ENCODE measurements at regions not wholly inside any gene's neighbourhood (a gene's known extent, or its start where the extent isn't known, plus 50 kb on each side); places are given as distances from the start of the nearest gene placed in this dataset.

DNA sequence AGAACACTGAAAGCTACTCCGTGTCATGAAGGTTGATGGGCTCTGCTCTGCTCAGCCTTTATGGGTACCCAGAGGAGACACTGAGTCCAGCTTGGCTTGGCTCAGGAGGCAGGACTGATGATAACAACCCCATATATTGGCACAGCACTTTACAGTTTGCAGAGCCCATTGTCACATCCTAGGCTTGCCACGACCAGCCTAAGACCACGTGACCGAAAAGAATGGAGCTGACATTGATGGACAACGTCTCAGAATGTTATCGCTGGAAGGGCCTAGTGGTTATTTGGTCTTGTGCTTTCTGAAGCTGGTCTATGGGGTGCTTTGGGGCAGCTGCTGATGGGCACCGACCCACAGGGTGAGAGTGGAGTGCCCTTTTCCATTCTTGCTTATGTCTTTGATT, 72.9 kb upstream of the RUNX3 start:
- Histone ChIP-seq H3K27me3 (ENCODE audit: insufficient read depth, low read depth, low read length) (no peaks in the 10 kb centered on the region), H3K79me2 (replicated peaks; ENCODE audit: insufficient read depth, low read length) (no peaks in the 10 kb centered on the region), H3K9ac (ENCODE audit: low read length) (no peak overlapping the region), H3K36me3 (ENCODE audit: insufficient read depth, low read length) (no peaks in the 10 kb centered on the region), H2AFZ (ENCODE audit: low read depth, low read length) (no peak overlapping the region), H3K4me2 (ENCODE audit: low read length) (no peak overlapping the region), H3K9me2 (ENCODE audit: insufficient read depth, low read length) (no peaks in the 10 kb centered on the region), H3K27ac (ENCODE audit: low read length) (no peak overlapping the region), H4K20me1 (ENCODE audit: insufficient read depth) (no peaks in the 10 kb centered on the region), H3K9me3 (ENCODE audit: low read length) (no peaks in the 10 kb centered on the region), H3F3A (ENCODE audit: insufficient read depth, low read length, poor library complexity, severe bottlenecking) (no peaks in the 10 kb centered on the region), H3K4me3 (ENCODE audit: low read length) (no peak overlapping the region)
- no peak for TF ChIP-seq EZH2 (IDR thresholded peaks at IDR 0.05; ENCODE audit: borderline replicate concordance, insufficient read depth, low read length, poor library complexity, severe bottlenecking)
- TF ChIP-seq MXI1 (conservative IDR thresholded peaks at IDR 0.05; ENCODE audit: poor library complexity, severe bottlenecking) = no peak
- TF ChIP-seq TAF1 (IDR thresholded peaks at IDR 0.05; ENCODE audit: low read depth) = no peak

DNA sequence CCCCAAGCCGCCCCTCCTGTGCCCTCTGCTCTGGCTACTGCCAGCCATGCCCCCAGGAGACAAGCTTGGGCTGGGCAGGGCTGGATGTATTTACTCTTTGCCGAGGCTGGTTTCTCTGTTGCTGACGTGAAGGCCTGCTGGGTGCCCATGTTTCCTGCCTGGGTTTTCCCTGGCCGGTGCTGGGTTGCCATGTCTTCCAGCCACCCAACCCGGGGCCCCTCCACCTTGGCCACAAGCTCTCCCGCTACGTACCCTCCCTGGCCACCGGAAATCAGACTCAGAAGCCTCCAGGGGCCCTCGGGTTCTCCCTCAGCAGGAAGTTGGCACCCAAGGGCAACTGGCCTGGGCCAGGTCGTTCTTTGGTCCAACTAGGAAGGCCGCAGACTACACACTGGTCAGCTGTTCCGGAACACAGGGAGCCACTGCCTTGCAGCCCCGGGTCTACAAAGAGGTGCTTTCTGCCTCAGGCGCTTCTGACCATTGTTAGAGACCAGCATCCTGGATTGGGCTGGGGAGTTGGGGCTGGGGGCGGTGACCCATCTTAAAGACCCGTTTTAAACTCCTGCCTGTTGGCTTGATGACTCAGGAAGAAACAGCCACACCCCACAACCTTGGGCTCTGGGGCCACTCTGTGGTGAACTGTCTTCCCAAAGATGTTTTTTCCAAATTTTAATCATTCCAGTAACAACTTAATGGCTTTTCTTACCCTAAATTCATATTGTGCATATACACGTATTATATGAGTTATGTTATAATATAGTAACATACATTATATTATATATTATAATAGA, 71.2 kb upstream of the RUNX3 start:
- TF ChIP-seq POLR2AphosphoS5 (IDR thresholded peaks at IDR 0.05) (no peak), MXI1 (conservative IDR thresholded peaks at IDR 0.05; ENCODE audit: poor library complexity, severe bottlenecking) (no peak), RAD21 (conservative IDR thresholded peaks at IDR 0.05) (no peak)
- H2AFZ ChIP-seq (ENCODE audit: low read depth, low read length) = no peak overlapping the region

DNA sequence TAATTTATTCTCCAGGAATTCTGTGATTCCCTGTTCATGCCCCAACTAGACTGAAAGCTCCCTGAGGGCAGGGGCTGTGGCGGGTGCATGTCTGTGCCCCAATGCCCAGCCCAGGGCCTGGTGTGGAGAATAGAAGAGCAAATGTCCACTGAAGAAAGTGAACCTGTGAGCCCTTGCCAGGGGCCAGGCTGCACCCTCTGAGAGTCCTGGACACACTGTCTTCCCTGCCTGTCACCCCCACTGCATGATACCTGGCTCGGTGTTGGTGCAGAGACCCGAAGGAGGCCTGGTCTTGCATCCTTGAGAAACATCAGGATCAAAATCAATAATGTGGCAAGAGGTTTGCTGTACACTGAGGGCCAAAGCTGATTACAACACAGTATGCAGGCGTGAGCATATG, 69.8 kb upstream of the RUNX3 start:
- no peak overlapping the region for H3K4me2 ChIP-seq (ENCODE audit: low read length)
- TF ChIP-seq SMC3 (conservative IDR thresholded peaks at IDR 0.05; ENCODE audit: poor library complexity) (no peak), MXI1 (conservative IDR thresholded peaks at IDR 0.05; ENCODE audit: poor library complexity, severe bottlenecking) (no peak), EP300 (conservative IDR thresholded peaks at IDR 0.05; ENCODE audit: poor library complexity, severe bottlenecking) (no peak), EZH2 (IDR thresholded peaks at IDR 0.05; ENCODE audit: borderline replicate concordance, insufficient read depth, low read length, poor library complexity, severe bottlenecking) (no peak), POLR2AphosphoS5 (IDR thresholded peaks at IDR 0.05) (no peak), TAF1 (IDR thresholded peaks at IDR 0.05; ENCODE audit: low read depth) (no peak)
- no peaks in the 10 kb centered on the region for H3K27me3 ChIP-seq (ENCODE audit: insufficient read depth, low read depth, low read length)
- no peaks in the 10 kb centered on the region for H3K9me3 ChIP-seq (ENCODE audit: low read length)
- no peaks in the 10 kb centered on the region for H4K20me1 ChIP-seq (ENCODE audit: insufficient read depth)
- no peak overlapping the region for H2AFZ ChIP-seq (ENCODE audit: low read depth, low read length)
- H3F3A ChIP-seq (ENCODE audit: insufficient read depth, low read length, poor library complexity, severe bottlenecking) = no peaks in the 10 kb centered on the region
- no peaks in the 10 kb centered on the region for H3K79me2 ChIP-seq (replicated peaks; ENCODE audit: insufficient read depth, low read length)
- H3K9ac ChIP-seq (ENCODE audit: low read length) = no peak overlapping the region
- H3K36me3 ChIP-seq (ENCODE audit: insufficient read depth, low read length) = no peaks in the 10 kb centered on the region
- H3K9me2 ChIP-seq (ENCODE audit: insufficient read depth, low read length) = no peaks in the 10 kb centered on the region
- no peak overlapping the region for H3K4me3 ChIP-seq (ENCODE audit: low read length)
- H3K27ac ChIP-seq (ENCODE audit: low read length) = no peak overlapping the region

More for the DNA sequence above, 71.2 kb upstream of the RUNX3 start:
- Histone ChIP-seq H3F3A (ENCODE audit: insufficient read depth, low read length, poor library complexity, severe bottlenecking) (no peaks in the 10 kb centered on the region), H3K9me3 (ENCODE audit: low read length) (no peaks in the 10 kb centered on the region), H3K9me2 (ENCODE audit: insufficient read depth, low read length) (no peaks in the 10 kb centered on the region), H4K20me1 (ENCODE audit: insufficient read depth) (no peaks in the 10 kb centered on the region), H3K27ac (ENCODE audit: low read length) (no peak overlapping the region), H3K9ac (ENCODE audit: low read length) (no peak overlapping the region), H3K79me2 (replicated peaks; ENCODE audit: insufficient read depth, low read length) (no peaks in the 10 kb centered on the region), H3K36me3 (ENCODE audit: insufficient read depth, low read length) (no peaks in the 10 kb centered on the region), H3K4me2 (ENCODE audit: low read length) (no peak overlapping the region), H3K4me3 (ENCODE audit: low read length) (no peak overlapping the region), H3K27me3 (ENCODE audit: insufficient read depth, low read depth, low read length) (no peaks in the 10 kb centered on the region)

DNA sequence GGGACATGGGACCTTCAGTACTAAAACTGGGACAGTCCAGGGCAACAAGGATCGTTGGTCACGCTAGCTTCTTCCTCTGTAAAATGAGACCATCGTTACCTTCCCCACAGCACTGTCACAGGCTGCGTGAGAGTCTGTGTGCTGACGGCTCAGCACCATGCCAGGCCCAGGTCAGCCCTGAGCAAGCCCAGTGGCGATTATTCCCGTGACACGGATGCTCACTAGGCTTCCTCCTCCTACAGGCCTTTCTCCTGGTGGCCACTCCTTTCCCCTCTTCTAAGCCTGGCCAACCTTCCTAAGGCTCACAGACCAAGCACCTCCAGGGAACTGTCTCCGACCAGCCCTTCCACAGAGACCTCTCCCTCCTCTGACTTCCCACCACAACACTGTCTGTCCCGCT, 69.3 kb upstream of the RUNX3 start:
- Histone ChIP-seq H3K9ac (ENCODE audit: low read length) (no peak overlapping the region), H3K4me2 (ENCODE audit: low read length) (no peak overlapping the region), H4K20me1 (ENCODE audit: insufficient read depth) (no peaks in the 10 kb centered on the region), H3K9me3 (ENCODE audit: low read length) (no peaks in the 10 kb centered on the region), H3K4me3 (ENCODE audit: low read length) (no peak overlapping the region), H3K9me2 (ENCODE audit: insufficient read depth, low read length) (no peaks in the 10 kb centered on the region), H3K27ac (ENCODE audit: low read length) (no peak overlapping the region), H3K79me2 (replicated peaks; ENCODE audit: insufficient read depth, low read length) (no peaks in the 10 kb centered on the region), H3K27me3 (ENCODE audit: insufficient read depth, low read depth, low read length) (no peaks in the 10 kb centered on the region), H3F3A (ENCODE audit: insufficient read depth, low read length, poor library complexity, severe bottlenecking) (no peaks in the 10 kb centered on the region), H3K36me3 (ENCODE audit: insufficient read depth, low read length) (no peaks in the 10 kb centered on the region), H2AFZ (ENCODE audit: low read depth, low read length) (no peak overlapping the region)
- TF ChIP-seq, protein P1, sequence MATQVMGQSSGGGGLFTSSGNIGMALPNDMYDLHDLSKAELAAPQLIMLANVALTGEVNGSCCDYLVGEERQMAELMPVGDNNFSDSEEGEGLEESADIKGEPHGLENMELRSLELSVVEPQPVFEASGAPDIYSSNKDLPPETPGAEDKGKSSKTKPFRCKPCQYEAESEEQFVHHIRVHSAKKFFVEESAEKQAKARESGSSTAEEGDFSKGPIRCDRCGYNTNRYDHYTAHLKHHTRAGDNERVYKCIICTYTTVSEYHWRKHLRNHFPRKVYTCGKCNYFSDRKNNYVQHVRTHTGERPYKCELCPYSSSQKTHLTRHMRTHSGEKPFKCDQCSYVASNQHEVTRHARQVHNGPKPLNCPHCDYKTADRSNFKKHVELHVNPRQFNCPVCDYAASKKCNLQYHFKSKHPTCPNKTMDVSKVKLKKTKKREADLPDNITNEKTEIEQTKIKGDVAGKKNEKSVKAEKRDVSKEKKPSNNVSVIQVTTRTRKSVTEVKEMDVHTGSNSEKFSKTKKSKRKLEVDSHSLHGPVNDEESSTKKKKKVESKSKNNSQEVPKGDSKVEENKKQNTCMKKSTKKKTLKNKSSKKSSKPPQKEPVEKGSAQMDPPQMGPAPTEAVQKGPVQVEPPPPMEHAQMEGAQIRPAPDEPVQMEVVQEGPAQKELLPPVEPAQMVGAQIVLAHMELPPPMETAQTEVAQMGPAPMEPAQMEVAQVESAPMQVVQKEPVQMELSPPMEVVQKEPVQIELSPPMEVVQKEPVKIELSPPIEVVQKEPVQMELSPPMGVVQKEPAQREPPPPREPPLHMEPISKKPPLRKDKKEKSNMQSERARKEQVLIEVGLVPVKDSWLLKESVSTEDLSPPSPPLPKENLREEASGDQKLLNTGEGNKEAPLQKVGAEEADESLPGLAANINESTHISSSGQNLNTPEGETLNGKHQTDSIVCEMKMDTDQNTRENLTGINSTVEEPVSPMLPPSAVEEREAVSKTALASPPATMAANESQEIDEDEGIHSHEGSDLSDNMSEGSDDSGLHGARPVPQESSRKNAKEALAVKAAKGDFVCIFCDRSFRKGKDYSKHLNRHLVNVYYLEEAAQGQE (IDR thresholded peaks at IDR 0.05; ENCODE audit: borderline replicate concordance) = no peak
- TF ChIP-seq, protein P2, sequence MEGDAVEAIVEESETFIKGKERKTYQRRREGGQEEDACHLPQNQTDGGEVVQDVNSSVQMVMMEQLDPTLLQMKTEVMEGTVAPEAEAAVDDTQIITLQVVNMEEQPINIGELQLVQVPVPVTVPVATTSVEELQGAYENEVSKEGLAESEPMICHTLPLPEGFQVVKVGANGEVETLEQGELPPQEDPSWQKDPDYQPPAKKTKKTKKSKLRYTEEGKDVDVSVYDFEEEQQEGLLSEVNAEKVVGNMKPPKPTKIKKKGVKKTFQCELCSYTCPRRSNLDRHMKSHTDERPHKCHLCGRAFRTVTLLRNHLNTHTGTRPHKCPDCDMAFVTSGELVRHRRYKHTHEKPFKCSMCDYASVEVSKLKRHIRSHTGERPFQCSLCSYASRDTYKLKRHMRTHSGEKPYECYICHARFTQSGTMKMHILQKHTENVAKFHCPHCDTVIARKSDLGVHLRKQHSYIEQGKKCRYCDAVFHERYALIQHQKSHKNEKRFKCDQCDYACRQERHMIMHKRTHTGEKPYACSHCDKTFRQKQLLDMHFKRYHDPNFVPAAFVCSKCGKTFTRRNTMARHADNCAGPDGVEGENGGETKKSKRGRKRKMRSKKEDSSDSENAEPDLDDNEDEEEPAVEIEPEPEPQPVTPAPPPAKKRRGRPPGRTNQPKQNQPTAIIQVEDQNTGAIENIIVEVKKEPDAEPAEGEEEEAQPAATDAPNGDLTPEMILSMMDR (IDR thresholded peaks at IDR 0.05; ENCODE audit: poor library complexity, severe bottlenecking) = no peak
- TF ChIP-seq RAD21 (conservative IDR thresholded peaks at IDR 0.05) = no peak
- no peak for TF ChIP-seq POLR2AphosphoS5 (IDR thresholded peaks at IDR 0.05)
- no peak for TF ChIP-seq MXI1 (conservative IDR thresholded peaks at IDR 0.05; ENCODE audit: poor library complexity, severe bottlenecking)
- no peak for TF ChIP-seq EZH2 (IDR thresholded peaks at IDR 0.05; ENCODE audit: borderline replicate concordance, insufficient read depth, low read length, poor library complexity, severe bottlenecking)
- no peak for TF ChIP-seq TAF1 (IDR thresholded peaks at IDR 0.05; ENCODE audit: low read depth)
- no peak for TF ChIP-seq SMC3 (conservative IDR thresholded peaks at IDR 0.05; ENCODE audit: poor library complexity)
- TF ChIP-seq EP300 (conservative IDR thresholded peaks at IDR 0.05; ENCODE audit: poor library complexity, severe bottlenecking) = no peak
